ENCODE measurements at regions not wholly inside any gene's neighbourhood (a gene's known extent, or its start where the extent isn't known, plus 50 kb on each side); places are given as distances from the start of the nearest gene placed in this dataset.

DNA sequence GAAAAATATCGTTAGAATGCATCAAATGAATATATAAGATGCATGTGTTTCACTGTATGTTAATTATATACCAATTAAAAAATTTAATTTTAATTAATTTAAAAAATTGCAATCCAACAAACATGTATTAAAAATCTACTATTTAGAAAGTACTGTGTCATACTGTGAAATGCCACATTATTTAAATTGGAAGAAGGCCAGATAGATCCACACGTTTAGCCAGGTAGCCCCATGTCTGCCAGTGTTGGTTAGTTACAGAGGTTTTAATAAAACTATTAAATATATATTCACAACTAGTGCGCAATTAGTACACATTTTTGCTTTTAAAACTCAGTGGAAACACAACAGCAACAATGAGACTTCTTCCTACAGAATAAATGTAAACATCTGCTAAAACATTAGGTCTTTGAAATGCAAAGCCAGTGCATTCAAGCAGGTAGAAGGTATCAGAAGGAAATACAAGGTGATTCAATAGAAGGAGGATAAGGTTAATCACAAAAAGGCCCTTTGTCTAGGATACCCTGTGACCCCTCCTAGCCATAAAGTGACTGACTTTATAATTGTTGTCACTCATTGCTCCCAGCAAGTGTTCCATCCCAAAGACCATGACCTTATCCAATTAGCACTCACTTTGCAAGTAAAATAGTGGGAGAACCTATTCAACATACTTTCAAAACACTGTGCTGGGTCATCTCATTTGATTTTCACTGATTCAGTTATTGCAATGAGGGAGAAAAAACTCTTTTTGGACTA lies 211.5 kb downstream of the TTLL7 start:
- FAIRE-seq, result no peak
- TF ChIP-seq POLR2A (IDR thresholded peaks at IDR 0.05; ENCODE audit: low read depth, low read length), result no peak
- DNase-seq (ENCODE audit: insufficient read length, low spot score), result no peak

DNA sequence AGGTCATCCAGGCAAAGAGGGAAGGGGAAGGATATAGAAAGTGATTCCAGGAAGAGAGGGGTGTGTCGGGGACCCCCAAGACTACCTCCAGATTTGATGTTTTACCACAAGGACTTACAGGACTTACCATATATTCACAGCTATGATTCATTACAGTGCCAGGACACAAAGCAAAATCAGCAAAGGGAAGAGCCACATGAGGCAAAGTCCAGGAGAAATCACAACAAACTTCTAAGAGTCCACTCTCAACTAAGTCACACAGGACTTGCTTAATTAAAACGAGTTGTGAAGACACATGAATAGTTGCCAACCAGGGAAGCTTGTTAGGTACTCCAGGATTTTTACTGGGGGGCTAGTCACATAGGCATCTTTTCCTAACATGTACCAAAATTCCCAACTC lies 217.3 kb downstream of the TTLL7 start:
- FAIRE-seq (no peak), DNase-seq (ENCODE audit: insufficient read length, low spot score) (no peak)
- TF ChIP-seq POLR2A (IDR thresholded peaks at IDR 0.05; ENCODE audit: low read depth, low read length), result no peak

DNA sequence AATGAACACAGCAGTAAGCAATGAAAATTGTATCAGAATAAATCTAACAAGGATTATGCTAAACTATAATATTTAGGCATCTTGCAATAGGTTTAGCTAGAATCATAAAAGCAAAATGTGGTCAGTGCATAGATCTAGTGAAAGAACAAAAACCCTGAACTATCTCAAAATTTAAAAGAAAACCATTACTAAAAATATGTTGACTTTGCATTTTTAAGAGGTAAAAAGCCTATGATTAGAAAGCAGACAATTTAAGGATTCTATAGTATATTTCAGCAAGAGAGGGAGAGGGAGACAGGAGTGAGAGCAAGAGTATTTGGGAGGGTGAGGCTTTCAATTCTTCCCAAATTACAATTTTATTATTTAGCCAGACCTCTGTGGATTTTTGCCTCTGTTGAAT lies 219.4 kb downstream of the TTLL7 start:
- DNase-seq (ENCODE audit: insufficient read length, low spot score), result no peak
- no peak for TF ChIP-seq POLR2A (IDR thresholded peaks at IDR 0.05; ENCODE audit: low read depth, low read length)
- no peak for FAIRE-seq

DNA sequence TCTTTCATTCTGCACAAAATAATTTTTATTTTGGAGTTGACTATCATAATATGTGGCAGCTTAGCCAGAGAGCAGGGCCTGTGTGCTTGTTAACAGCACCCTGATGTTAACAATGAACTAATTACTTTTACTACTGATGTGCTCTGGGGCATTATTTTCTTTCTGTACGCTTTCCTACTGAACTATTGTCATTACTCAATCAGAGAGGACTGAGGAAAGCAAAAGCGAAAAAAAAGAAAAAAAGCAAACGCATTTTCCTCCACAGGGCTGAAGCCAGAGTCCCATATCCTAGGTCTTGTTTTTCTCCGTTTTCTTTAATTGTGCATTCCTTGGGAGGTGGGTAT lies 221.2 kb downstream of the TTLL7 start:
- no peak for DNase-seq (ENCODE audit: insufficient read length, low spot score)
- no peak for TF ChIP-seq POLR2A (IDR thresholded peaks at IDR 0.05; ENCODE audit: low read depth, low read length)
- FAIRE-seq, result no peak

DNA sequence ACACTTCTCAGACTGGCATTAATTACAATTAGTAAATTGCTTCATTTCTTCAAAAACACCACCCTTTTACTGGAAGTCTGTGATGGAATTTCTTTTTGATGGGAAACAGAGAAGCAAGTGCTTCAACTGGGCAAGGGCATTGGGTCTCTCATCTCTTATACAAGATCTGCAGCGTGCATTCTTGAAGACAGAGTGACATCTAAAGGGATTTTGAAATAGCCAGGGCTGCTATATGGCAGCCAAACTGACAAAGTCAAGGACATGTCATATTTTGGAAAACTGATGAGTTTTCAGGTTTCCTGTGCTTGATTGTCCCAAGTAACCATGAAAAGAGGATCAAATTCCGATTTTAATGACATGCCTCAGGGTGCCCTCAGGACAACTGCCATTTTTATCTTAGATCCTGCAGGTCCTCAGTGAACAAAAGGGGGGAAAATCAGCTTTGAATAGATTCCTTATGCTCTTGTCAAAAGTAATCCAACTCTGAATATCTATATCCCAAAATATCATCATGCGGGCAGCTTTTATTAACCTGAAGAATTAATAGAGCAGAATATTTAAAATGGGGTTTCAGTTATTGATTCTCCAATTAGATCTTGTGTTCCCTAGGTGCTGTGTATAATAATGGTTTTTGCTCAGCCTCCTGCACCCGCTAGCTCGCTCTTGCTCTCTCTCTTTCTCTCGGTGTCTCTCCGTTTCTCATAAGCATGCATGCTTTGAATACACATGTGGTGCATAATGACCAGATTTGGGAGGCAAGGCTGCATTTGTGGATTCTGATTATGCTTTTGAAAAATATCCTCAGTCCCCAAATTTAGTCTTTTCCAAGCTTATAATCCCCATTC lies 221.8 kb downstream of the TTLL7 start:
- FAIRE-seq (no peak), DNase-seq (ENCODE audit: insufficient read length, low spot score) (no peak)
- TF ChIP-seq POLR2A (IDR thresholded peaks at IDR 0.05; ENCODE audit: low read depth, low read length), result no peak

DNA sequence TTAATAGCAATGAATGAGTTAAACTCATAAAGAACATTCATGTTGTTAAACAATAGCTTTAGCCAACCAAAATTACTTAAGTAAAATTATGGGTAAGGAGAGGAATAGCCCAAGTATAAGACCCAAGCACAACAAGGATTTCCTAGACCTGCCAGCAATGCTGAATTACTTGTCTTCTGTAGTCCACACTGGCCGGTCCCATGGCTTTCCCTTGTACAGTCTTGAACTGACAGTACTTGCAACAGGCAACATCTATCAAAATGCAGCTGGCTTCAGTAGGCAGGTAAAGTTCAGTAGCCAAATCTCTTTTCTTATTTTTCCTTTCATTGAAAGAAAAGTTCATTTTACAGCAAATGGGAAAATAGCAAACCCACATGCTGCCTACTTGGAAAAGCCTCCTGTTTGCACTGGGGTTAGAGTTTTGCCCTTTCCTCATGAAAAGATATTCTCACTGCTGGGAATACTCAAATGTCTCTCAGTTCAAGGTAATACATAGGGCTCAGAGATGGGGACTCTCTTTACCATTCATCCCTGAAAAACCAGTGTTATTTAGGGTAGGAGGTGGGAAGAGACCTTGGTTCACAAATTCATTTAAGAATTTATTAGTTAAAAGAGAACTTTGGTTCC lies 222.8 kb downstream of the TTLL7 start:
- no peak for DNase-seq (ENCODE audit: insufficient read length, low spot score)
- no peak for FAIRE-seq
- TF ChIP-seq POLR2A (IDR thresholded peaks at IDR 0.05; ENCODE audit: low read depth, low read length), result no peak

DNA sequence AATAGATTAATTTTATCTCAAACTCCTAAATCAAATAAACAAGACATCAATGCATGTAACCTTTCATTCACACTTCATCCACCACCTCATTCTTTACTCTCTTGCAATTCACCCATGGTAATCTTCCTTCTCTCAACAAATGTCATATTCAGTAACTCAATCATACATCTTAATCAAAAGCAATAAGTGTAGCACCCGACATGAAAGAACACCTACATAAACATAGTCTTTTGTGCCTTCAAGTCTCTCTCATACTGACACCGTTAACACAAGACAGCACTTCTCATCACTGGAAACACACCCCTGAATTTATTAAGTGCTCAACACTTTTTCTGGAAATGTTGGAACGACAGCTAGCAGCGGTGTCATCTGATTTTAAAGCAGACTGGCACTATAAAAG lies 225.9 kb downstream of the TTLL7 start:
- FAIRE-seq (no peak), DNase-seq (ENCODE audit: insufficient read length, low spot score) (no peak)

DNA sequence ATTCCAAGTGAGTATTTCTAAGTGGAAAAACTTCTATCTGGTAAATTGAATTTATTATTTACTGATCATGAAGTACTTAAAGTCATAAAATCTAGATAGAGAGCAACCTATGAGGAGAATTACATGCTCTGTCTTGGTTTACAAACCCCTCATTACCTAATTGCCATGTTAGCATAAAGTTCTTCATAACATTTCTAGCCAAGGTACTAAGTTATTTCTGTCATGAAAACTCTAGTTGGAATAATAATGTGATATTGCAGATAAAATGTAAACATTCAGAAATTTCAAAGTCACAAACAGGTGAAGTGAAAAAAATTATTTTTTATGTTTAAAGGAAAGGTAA lies 228.6 kb downstream of the TTLL7 start:
- no peak for DNase-seq (ENCODE audit: insufficient read length, low spot score)
- FAIRE-seq, result no peak
- TF ChIP-seq POLR2A (IDR thresholded peaks at IDR 0.05; ENCODE audit: low read depth, low read length), result no peak

More for the DNA sequence above, 225.9 kb downstream of the TTLL7 start:
- no peak for TF ChIP-seq POLR2A (IDR thresholded peaks at IDR 0.05; ENCODE audit: low read depth, low read length)

DNA sequence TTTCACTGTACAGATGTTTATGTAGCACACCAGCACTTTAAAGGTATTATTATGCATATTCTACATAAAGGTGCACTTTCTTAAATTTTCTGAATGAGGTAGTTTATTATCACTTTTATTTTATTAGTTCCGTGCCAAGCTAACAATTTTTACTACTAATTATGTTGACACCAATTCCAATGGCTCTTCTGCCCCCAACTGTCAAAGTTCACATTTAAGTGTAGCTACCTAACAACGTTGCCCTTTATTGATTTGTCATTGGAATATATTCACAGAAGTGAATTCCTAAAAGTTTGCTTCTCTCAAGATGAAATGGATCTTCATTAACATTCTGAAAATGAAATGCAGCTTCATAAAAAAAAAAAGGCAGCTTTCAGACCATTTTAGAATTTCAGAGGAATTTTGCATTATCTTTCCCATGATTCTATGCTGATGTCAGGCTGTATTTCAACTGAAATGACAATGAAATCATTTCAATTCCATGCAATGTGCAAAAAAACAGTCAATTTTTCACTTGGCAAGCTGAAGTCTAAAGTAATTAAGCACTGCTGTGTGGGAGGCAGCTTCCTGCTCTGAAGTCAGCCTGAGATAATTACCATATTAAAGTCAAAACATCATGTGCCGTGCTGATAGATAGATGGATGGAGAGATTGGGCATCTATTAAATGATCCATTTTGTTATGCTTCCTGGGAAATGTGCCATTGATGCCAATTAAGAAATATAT lies 229.2 kb downstream of the TTLL7 start:
- FAIRE-seq (no peak), DNase-seq (ENCODE audit: insufficient read length, low spot score) (no peak)
- TF ChIP-seq POLR2A (IDR thresholded peaks at IDR 0.05; ENCODE audit: low read depth, low read length), result no peak

DNA sequence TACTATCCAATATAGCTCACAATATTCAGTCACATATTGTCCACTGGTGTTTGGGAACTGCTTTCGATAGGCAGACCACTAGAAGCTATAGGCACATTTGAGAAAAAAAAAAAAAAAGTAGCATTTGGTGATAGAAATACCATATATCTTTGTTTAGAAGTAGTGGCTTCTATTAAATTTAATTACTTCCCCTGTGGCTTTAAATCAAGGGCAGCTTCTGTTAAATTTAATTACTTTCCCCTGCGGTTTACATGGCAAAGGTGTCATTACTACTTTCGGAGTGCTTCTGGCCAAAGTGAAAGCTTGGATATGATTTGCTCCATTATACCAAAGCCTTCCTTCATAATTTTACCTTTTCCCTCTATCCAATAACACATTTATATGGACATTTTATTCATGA lies 229.9 kb downstream of the TTLL7 start:
- TF ChIP-seq POLR2A (IDR thresholded peaks at IDR 0.05; ENCODE audit: low read depth, low read length), result no peak
- no peak for FAIRE-seq

DNA sequence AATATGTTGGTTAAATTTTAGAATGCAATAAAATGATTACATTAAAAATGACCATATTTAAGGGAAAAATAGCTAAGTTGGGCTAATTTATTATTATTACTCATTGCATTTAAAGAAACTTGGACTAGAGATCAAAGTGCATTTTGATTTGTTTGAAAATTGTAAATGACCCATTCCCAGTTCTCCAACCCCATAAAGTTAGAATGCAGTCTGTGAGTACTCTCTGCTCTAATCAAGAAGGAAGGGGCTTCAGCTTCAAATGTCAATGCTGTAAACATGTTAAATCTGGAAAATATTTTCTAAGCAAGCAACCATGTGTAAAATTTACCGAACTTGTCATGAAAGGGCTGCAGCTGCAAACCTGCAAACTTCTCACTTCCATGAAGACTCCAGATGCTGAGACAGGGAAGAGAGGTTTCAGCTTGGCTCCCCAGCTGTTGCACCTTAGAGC lies 232.7 kb downstream of the TTLL7 start:
- DNase-seq (ENCODE audit: insufficient read length, low spot score) (no peak), FAIRE-seq (no peak)
- TF ChIP-seq POLR2A (IDR thresholded peaks at IDR 0.05; ENCODE audit: low read depth, low read length), result no peak

More for the DNA sequence above, 229.9 kb downstream of the TTLL7 start:
- no peak for DNase-seq (ENCODE audit: insufficient read length, low spot score)

DNA sequence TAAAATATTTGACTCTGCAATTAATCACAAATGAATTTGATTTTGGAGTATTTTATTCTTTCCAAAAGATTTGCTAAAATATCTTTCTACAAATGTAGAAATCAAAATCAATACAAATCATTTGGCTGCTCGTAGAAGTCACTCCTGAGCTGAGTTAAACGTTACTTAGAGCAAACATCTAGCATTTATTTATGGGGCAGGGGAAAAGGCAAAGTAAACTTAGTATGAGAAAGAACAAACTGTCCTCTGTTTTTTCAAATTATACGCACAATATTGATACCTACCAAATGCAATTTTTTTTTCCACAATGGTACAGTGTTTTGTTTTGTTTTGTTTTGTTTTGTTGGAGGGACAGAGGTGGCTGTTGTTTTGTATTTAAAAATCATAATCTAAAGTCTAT lies 233.8 kb downstream of the TTLL7 start:
- DNase-seq (ENCODE audit: insufficient read length, low spot score), result no peak
- no peak for TF ChIP-seq POLR2A (IDR thresholded peaks at IDR 0.05; ENCODE audit: low read depth, low read length)
- no peak for FAIRE-seq

DNA sequence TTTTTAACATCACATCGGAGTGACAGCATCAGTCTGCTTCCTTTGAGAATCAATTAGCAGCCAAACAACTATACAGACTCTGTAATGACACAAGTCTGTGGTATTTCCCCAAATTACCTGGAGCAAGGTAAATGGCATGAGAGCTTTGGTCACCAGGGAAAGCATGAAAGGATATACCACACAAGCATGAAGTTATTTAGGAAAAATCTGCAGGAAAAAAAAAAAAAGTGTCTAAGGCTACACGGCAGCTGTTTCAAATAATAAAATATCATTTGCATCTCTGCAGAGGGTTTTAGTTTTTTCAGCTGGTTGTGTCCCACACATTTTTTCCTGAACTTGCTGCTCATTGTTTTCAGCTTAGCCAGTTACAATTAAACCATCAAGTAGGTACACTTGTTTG lies 234.7 kb downstream of the TTLL7 start:
- FAIRE-seq, result no peak
- no peak for TF ChIP-seq POLR2A (IDR thresholded peaks at IDR 0.05; ENCODE audit: low read depth, low read length)
- DNase-seq (ENCODE audit: insufficient read length, low spot score), result no peak

Measured in H54 (cell line).